SU-DHL-6 (cell line): ENCODE measurements at regions not wholly inside any gene's neighbourhood (a gene's known extent, or its start where the extent isn't known, plus 50 kb on each side); places are given as distances from the start of the nearest gene placed in this dataset.

ENCODE experiments used
- H2AFZ ChIP-seq: fragments of 200-600 bp; sonication (generic); 2 replicates; pipeline ENCODE4 v1.6.1; 2014; ENCODE audit warnings: low read depth, mild to moderate bottlenecking, moderate library complexity, mixed read lengths, antibody characterized with exemption, low read length; ENCODE audit not compliant: severe bottlenecking
- H3F3A ChIP-seq: fragments of 200-600 bp; shearing (Covaris generic); 2 replicates; pipeline ENCODE4 v1.6.0; 2016; ENCODE audit warnings: antibody characterized with exemption, mild to moderate bottlenecking; ENCODE audit not compliant: insufficient read depth
- H3K27ac ChIP-seq: fragments of 200-600 bp; sonication (generic); 2 replicates; pipeline ENCODE4 v1.5.1; 2016; ENCODE audit warnings: low read depth, mild to moderate bottlenecking, low read length, moderate library complexity, mixed read lengths
- H3K27me3 ChIP-seq: fragments of 200-600 bp; sonication (generic), shearing (Covaris generic); 2 replicates; pipeline ENCODE4 v1.6.0; 2014; ENCODE audit warnings: mild to moderate bottlenecking, low read length
- H3K36me3 ChIP-seq: fragments of 200-600 bp; sonication (generic); 2 replicates; pipeline ENCODE4 v1.6.1; 2014; ENCODE audit warnings: mild to moderate bottlenecking, low read length, mixed read lengths
- H3K4me2 ChIP-seq: fragments of 300-600, 200-600 bp; shearing (Covaris generic), sonication (generic); 2 replicates; pipeline ENCODE4 v1.6.0; 2014; ENCODE audit warnings: low read length, low read depth, mild to moderate bottlenecking; ENCODE audit not compliant: poor library complexity, severe bottlenecking
- H3K4me3 ChIP-seq: fragments of 200-600 bp; sonication (generic); 2 replicates; pipeline ENCODE4 v1.5.1; 2014; ENCODE audit warnings: antibody characterized with exemption, low read length, mild to moderate bottlenecking, mixed read lengths; ENCODE audit not compliant: insufficient read depth, poor library complexity, severe bottlenecking
- H3K79me2 ChIP-seq: fragments of 200-600 bp; sonication (generic); 2 replicates; pipeline ENCODE4 v1.6.1; 2014; ENCODE audit warnings: mild to moderate bottlenecking, low read length, moderate library complexity; ENCODE audit not compliant: insufficient read depth
- H3K9ac ChIP-seq: fragments of 200-600 bp; sonication (generic); 2 replicates; pipeline ENCODE4 v1.7.0; 2014; ENCODE audit warnings: mild to moderate bottlenecking, low read length
- H3K9me2 ChIP-seq: fragments of 200-600 bp; sonication (generic); replicated peaks from 2 replicates; pipeline ENCODE4 v1.6.1; 2014; ENCODE audit warnings: low read length; ENCODE audit not compliant: insufficient read depth
- H3K9me3 ChIP-seq: fragments of 200-600 bp; sonication (generic); 2 replicates; pipeline ENCODE4 v1.6.1; 2014; ENCODE audit warnings: low read length, mixed read lengths; ENCODE audit not compliant: insufficient read depth
- H4K20me1 ChIP-seq: fragments of 200-600 bp; sonication (generic); 2 replicates; pipeline ENCODE4 v1.6.1; 2014; ENCODE audit warnings: low read depth, mild to moderate bottlenecking, antibody characterized with exemption, low read length, moderate library complexity, mixed read lengths
- CTCF ChIP-seq: fragments of 200-600 bp; sonication (generic); IDR thresholded peaks from one replicate; pipeline ENCODE4 v1.5.1; 2017; ENCODE audit warnings: antibody characterized with exemption, mild to moderate bottlenecking, low read length, moderate library complexity; ENCODE audit not compliant: insufficient read depth, poor library complexity, severe bottlenecking
- EZH2phosphoT487 ChIP-seq: fragments of 200-600 bp; sonication (generic), shearing (Covaris generic); conservative IDR thresholded peaks from 2 replicates; pipeline ENCODE4 v1.6.1; 2018; ENCODE audit warnings: mild to moderate bottlenecking, antibody characterized with exemption, low read length, moderate library complexity, mixed read lengths

GRCh38 chr5:26482076-26482809 lies 556.1 kb downstream of the CDH9 start:
- no peaks in the 10 kb centered on the region for H3K79me2 ChIP-seq
- no peaks in the 10 kb centered on the region for H4K20me1 ChIP-seq
- peak overlapping the region; percentile 55 for H3K4me2 ChIP-seq
- peak overlapping the region; percentile 44 for H3K4me3 ChIP-seq
- peak overlapping the region; percentile 90 for H2AFZ ChIP-seq
- no peaks in the 10 kb centered on the region for H3K9me2 ChIP-seq
- no peaks in the 10 kb centered on the region for H3K27me3 ChIP-seq
- H3K9me3 ChIP-seq, result no peaks in the 10 kb centered on the region
- H3K9ac ChIP-seq, result peak overlapping the region; percentile 19; the same call in 1 of the 2 replicates
- H3K36me3 ChIP-seq, result no peaks in the 10 kb centered on the region
- no peaks in the 10 kb centered on the region for H3F3A ChIP-seq
- TF ChIP-seq CTCF, result no peak
- no peak for TF ChIP-seq EZH2phosphoT487
- H3K27ac ChIP-seq, result no peak overlapping the region

- Histone ChIP-seq H3K27me3 (no peaks in the 10 kb centered on the region), H3K4me2 (no peak overlapping the region), H3K4me3 (no peak overlapping the region), H3K27ac (no peak overlapping the region), H3K9me2 (no peaks in the 10 kb centered on the region), H2AFZ (no peak overlapping the region), H3K79me2 (no peaks in the 10 kb centered on the region), H3K36me3 (0 out of 2 replicates have a peak, but pooled peaks cover 2% of the 10 kb centered on the region), H3K9ac (no peak overlapping the region), H4K20me1 (no peaks in the 10 kb centered on the region), H3F3A (no peaks in the 10 kb centered on the region), H3K9me3 (peaks cover 3% of the 10 kb centered on the region; the same call in 1 of the 2 replicates)
- TF ChIP-seq EZH2phosphoT487 (no peak), CTCF (no peak)
These were observed 567.9 kb downstream of the CDH9 start for GRCh38 chr5:26470439-26470838.

- H3K27me3 ChIP-seq, result no peaks in the 10 kb centered on the region
- TF ChIP-seq CTCF, result no peak
- no peak for TF ChIP-seq EZH2phosphoT487
- H3K4me2 ChIP-seq, result no peak overlapping the region
- no peaks in the 10 kb centered on the region for H3K79me2 ChIP-seq
- H3K9me2 ChIP-seq, result no peaks in the 10 kb centered on the region
- H4K20me1 ChIP-seq, result no peaks in the 10 kb centered on the region
- no peak overlapping the region for H3K9ac ChIP-seq
- H3F3A ChIP-seq, result no peaks in the 10 kb centered on the region
- no peak overlapping the region for H3K27ac ChIP-seq
- no peaks in the 10 kb centered on the region for H3K9me3 ChIP-seq
- no peak overlapping the region for H2AFZ ChIP-seq
- H3K4me3 ChIP-seq, result no peak overlapping the region
- no peaks in the 10 kb centered on the region for H3K36me3 ChIP-seq
These were observed 599.3 kb downstream of the CDH9 start for GRCh38 chr5:26439121-26439520.
